Dermis microvascular lymphatic vessel endothelial cell (primary cell): ENCODE measurements at regions not wholly inside any gene's neighbourhood (a gene's known extent, or its start where the extent isn't known, plus 50 kb on each side); places are given as distances from the start of the nearest gene placed in this dataset.
"Not testable (repeated sequence)": the region's sequence is repeated elsewhere in the genome, so short reads cannot be mapped to it uniquely, and the experiment has no call there.

Experiments used
- DNase-seq, 2 donors: peaks; one replicate each; pipeline versions ENCODE4 v3.0.0 to v3.0.0-alpha.2; 2010; ENCODE audit warnings: low read depth in 2 of 2

DNA sequence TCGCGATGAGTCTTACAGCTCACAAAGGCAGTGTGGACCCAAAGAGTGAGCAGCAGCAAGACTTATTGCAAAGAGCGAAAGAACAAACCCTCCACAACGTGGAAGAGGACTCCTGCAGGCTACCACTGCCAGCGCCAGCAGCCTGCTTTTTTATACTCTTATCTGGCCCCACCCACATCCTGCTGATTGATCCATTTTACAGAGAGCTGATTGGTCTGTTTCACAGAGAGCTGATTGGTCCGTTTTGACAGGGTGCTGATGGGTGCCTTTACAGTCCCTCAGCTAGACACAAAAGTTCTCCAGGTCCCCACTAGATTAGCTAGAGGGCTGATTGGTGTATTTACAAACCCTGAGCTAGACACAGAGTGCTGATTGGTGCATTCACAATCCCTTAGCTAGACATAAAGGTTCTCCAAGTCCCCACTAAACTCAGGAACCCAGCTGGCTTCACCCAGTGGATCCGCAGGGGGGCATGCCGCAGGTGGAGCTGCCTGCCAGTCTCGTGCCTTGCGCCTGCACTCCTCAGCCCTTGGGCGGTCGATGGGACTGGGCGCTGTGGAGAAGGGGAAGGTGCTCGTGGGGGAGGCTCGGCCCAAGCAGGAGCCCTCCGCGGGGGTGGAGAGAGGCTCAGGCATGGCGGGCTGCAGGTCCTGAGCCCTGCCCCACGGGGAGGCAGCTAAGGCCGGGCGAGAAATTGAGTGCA lies 75.7 kb downstream of the QDPR start:
- DNase-seq = not testable (repeated sequence)

DNA sequence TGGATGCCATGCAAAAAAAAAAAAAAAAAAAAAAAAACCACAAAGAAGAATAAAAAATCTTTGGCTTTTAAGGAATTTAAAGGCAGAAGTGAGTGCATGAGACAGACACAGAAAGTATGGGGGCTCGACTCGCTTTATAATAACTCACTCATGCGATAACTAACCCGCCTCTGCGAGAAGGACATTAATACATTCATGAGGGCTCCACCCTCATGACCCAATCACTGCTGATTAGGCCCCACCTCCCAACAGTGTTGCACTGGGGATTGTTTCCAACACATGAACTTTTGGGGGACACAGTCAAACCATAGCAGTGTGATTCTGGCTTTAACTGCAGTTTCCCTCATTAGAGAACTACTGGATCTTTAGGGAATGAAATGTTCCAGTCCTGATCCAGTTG lies 78.1 kb downstream of the QDPR start:
- DNase-seq = no peak

DNA sequence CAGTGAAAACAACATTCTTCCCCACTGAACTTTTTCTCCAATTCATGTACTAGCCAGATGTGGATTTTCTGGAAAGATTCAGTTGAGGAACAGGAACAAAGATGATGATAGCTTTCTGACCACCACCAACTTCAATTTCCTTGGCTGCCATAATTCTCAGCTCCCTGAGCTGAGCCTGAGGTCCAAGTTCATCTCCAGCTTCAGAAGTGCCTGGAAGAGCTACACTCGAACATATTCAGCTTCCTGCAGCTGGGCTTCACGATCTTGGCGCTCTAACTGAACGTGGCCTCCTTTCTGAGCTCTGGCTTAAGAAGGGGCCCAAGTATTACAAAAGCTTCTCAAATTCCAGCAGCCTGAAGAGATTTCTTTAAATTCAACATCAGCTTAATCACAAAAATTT lies 83.9 kb downstream of the QDPR start:
- DNase-seq = no peak

DNA sequence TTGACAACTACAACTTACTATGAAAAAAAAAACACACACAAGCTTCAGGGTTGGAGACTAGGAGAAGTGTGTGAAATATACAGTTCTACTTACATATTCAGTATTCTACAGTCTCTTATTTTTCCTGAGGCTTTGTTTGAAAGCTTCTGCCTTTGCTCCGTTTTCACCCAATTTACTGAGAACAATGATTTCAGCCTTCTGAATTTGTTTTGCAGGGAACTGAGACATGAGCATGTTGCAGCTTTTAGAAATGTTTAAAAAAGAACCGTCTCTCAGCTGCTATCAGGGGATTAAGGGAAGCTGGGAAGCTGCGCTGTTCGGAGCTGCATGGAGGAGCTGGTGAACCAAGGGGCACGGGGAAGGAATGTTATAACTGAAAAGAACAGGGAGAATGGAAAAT lies 85.7 kb downstream of the QDPR start:
- DNase-seq = no peak

DNA sequence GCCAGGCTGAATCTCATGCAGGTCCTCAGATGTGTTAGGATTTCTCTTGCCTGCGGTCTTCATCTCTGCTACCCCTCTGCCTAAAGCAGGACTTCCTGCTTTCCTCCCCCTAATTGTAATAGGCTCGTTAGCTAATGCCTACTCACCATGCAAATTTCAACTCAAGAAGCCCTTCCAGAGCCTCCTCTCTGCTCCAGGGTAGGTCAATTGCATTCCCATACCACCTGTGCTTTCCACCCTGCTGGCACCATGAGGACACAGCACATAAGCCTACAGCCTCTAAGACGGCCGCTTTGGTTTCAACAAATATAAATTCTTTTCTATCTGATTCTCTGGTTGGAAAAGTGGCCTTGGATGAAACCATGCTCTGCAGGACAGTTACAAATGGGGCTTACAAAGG lies 93.9 kb downstream of the QDPR start:
- no peak for DNase-seq

DNA sequence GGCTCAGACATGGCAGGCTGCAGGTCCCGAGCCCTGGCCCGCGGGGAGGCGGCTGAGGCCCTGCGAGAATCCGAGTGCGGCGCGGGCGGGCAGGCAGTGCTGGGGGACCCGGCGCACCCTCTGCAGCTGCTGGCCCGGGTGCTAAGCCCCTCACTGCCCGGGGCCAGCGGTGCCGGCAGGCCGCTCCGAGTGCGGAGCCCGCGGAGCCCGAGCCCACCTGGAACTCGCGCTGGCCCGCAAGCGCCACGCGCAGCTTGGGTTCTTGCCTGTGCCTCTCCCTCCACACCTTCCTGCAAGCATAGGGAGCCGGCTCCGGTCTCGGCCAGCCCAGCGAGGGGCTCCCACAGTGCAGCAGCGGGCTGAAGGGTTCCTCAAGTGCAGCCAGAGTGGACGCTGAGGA lies 97.5 kb downstream of the QDPR start:
- DNase-seq = no peak

DNA sequence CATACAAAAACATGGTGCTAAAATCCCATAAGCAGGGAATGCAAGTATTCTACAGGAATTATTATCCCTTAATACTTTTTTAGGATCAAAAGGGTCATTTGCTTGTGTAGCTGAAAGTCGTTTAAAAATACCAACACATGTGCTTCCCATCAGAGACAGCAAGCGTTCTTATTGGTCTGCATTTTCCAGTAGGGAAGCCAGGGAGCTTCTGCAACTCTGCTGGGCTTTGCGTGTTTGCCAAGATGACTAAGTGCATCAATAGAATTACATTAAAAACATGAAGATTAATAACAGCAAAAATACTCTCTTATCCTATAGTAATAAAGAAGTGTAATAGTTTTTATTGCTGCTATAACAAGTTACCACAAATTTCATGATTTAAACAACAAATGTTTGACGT lies 111.2 kb downstream of the QDPR start:
- no peak for DNase-seq

DNA sequence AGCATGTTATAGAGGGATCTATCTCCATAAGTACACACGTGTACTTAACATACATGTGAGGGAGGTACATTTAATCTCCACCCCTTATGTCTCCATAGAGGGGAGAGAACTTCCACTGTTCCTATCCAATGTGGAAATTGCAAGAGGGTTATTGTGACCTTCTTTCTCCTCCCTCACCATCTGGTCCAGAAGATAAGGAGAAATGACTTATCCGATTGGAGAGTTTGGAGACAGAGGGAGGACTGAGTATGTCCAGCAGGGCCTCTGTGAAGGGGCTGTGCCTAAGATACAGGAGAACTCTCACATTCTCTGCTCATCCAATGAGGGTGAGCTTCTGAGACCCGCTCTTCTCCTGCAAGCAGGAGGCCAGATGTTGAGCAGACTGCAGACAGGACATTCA lies 113.1 kb downstream of the QDPR start:
- DNase-seq = no peak

DNA sequence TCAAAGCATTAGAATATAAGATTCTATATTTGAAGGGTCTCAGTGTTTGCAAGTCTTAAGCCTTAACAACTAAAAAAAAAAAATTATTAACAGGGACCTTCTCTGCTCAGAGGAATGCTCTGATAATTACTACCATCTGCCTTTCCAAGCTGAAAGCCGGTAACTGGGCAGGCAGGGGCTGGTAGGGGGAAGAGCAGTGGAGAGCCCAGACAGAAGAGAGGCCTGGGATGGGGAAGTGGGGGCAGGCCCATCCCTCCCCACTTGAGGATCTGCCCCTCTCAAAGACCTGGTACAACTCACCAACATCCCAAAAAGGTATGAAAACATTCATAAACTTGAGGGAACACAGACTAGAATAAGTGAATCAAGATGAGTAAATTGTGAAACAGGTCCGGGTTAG lies 113.9 kb downstream of the QDPR start:
- DNase-seq = no peak

DNA sequence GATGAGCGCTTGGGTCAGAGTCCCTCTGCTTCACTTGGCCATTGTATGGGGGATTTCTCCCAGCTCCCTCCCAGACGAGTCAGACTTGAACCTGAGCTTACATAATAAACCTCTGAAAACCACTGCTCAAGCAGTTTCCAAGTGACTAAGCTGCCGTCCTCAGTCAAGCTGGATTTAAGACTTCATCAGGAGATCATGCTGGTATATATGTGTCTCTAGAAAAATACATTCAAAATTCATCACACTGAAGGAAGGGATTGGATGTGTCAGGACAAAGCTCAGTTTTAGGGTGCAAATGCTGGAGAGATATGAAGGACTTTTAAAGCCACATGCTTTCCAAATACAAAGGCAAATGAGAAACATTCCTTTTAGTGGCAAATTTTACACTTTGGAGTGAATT lies 114.3 kb downstream of the QDPR start:
- no peak for DNase-seq

DNA sequence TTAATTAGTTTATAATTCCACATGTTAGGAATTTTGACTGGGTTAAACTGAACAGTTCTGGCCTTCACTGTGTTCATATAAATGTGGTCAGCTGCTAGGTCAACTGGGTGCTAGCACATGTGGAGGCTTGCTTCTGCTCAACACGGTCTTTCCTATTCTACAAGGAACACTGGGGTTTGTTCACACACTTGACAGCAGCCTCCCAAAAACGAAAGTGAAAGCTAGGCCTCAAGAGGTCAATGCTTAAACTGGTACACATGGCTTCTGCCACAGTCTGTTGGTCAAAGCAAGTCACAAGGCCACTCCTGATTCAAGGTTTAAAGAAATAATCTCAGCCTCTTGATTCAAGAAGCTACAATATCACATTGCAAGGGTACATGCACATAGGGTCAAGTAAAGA lies 126.5 kb downstream of the QDPR start:
- DNase-seq = peak; percentile 5 to 17

DNA sequence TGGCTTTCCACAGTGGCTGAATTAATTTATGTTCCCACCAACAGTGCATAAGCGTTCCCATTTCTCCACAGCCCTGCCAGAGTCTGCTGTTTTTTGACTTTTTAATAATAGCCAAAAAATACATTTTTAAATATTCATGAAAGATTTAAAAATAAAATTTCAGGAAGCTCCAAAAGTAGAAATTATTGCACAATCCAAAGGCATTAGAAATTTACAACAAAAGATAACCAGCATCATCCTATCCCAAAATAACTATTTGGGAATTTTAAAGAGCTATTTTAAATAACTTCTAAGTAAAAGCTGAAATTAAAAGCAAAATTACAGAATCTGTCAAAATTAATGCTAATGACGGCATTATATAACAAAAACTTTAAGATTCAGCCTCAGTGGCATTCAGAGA lies 131.5 kb downstream of the QDPR start:
- no peak for DNase-seq

DNA sequence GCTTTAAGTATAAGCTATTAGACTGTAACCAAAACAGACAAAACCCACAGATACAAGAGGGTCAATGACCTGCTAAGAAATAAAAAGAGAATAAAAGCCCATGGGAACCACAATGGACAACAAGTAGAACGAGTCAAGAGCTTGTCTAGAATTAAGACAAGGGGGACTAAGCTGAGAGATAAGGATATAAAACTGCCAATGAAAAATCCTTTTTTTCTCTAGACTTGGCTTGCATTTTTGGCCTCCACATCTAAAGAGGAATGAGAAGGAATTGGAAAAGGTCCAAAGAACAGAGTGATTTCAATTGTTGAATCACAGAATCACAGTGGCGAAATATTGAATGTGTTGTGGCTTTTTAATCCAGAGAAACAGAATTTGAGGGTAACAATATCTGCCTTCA lies 135.7 kb downstream of the QDPR start:
- no peak for DNase-seq

DNA sequence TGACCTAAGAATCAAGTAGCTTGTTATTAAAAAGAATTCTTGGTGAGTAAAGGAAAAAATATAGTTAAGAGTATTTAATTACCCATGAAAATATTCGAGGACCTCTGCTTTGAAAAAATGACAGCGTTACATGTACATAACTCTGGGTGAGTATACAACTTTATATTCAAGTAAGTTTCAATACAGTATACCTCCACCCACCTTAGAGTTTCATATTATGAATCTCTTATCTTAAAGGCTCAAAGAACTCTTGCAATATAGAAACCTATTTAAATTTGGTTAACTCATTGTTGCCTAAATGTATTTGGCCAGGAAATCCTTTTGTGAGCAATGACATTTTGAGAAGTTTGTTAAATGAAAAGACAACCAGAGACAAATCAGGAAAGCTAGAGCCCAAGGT lies 138.2 kb downstream of the QDPR start:
- DNase-seq = no peak

DNA sequence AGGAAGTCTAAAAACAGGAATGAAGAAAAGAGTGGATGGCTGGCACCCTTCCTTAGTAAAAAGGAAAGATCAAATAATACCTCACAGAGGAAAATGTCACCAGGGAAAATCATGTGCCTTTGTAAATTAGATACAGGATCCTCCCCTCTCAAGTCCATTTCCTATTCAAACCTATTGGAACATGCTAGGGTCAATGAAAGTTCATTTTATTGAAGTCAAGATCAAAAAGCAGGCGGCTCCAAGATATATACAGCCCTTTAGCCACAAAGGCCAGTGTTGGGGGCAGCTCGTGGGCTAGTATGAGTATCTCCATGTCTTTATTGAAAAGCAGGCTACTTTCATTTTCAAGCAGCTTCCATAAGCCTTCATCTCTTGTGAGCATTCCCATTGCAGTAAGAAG lies 141.1 kb downstream of the QDPR start:
- no peak for DNase-seq

DNA sequence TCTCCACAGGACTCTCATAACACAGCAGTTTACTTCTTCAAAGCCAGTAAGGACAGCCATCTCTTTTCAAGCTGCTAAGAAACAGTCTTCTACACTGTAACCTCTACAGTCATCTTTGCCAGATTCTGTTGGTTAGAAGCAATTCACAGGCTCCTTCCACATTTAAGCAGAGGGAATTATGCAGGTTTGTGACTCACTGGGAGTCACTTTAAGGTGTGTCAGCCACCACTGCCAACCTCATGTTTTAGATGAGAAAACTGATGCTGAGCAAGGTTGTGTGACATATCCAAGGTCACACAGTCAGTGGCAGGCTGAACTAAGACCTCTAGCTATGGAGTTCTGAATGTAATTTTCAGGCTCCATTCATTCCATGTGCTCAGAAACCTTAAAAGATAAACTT lies 143.5 kb downstream of the QDPR start:
- no peak for DNase-seq

DNA sequence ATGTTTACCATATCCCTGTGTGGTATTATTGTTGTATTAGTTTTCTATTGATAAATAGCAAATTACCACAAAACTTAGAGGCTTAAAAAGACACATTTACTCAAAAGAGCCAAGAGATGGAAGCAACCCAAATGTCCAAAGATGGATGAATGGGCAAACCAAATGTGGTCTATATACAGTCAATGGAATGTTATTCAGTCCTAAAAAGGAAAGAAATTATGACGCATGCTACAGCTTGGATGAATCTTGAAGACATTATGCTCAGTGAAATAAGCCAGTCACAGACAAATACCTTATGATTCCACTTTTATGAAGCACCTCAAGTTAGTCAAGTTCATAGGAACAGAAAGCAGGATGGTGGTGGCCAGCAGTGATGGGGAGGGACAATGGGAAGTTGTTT lies 144.7 kb downstream of the QDPR start:
- no peak for DNase-seq

DNA sequence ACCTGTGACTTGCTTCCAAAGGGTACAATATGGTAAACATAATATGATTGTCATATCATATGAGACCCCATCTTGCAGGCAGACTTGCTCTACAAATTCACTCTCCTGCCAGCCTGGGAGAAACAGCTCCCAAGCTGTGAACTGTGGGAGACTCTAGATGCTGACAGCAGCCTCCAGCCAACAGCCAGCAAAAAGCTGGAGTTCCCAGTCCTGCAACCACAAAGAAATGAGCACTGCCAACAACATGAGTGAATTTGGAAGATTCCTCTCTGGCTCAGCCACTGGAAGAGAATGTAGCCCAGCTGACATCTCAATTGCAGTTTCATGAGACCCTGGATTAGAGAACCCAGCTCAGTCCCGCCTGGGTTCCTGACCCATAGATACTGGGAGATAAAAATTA lies 145.4 kb downstream of the QDPR start:
- DNase-seq = no peak

DNA sequence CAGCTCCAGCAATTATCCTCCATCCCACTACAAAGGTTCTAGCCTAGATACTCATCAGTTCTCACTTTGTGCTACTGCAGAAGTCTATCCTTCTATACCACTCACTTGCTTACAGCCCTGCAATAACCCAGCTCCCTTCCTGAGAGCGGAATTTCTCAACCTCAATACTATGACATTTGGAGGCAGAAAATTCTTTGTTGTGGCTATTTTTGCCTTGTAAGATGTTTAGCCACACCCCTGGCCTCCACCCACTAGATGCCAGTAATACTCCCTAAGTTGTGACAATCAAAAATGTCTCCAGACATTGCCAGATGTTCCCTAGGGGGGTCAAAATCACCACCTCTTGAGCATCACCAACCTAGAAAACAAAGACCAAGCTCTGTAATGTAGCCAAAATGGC lies 149.5 kb downstream of the QDPR start:
- no peak for DNase-seq

DNA sequence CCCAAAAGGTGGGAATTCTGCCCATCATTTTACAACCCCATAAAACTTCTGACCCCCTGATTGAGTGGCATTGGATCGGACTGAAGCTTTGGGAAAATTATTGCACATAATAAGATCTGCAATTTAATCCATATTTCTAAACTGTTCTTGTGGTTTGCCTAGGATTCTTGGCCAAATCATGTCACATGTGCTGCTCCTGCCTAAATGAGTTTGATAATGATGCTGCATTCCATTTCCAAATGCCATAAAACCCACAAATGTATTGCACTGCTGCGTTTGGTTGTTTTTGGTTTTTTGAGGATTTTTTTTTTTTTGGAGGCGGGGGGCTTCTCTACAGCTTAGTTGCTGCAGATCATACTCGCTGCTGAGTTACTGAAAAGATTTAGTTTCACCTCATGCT lies 153.6 kb downstream of the QDPR start:
- DNase-seq = no peak

DNA sequence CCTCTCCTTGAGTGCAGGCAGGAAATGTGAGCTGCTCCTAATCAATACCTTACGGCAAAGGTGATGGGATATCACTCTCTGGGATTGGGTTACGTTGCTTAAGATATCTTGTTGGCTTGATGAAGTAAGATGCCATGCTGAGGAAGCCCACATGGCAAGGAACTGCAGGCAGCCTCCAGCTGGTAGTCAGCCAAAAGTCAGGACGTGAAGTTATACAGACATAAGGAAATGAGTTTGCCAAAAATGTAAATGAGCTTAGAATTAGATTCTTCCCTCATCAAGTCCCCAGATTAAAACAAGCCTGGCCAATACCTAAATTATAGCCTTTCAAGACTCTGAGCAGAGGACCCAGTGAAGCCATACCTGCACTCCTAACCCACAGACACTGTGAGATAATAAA lies 155.0 kb downstream of the QDPR start:
- no peak for DNase-seq

DNA sequence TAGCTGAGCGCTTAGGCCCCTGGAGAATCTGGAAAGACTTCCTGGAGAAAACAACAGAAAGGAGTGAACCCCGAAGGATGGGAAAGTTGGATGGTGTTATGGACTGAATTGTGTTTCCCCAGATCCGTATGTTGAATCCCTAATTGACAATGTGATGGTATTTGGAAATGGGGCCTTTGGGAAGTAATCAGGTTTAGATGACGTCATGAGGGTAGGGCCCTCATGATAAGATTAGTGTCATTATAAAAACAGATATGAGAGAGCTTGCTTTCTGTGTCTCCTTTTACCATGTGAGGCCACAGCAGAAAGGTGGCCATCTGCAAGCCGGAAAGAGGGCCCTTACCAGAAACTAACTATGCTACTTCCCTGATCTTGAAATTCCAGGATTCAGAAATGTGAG lies 159.5 kb downstream of the QDPR start:
- no peak for DNase-seq

DNA sequence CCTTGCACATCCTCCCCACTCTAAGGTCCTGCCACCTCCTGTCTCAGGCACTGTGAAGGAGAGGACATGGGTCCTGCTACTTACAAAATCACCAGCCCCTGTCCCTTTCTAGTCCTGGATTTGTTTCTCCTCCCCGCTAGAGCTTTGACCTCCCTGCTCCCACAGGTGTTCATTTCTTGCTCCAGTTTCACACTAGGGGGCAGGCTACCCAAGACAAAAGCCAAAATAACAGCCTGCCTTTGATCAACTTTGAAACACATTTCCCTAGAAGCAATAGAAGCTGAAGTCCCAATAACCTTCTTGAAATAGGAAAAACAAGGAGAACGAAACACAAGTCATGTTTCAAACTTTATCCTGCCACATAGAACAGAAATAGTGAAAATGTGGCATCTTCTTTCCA lies 164.4 kb downstream of the QDPR start:
- peak in 1 of 2 donors; percentile 43 for DNase-seq

DNA sequence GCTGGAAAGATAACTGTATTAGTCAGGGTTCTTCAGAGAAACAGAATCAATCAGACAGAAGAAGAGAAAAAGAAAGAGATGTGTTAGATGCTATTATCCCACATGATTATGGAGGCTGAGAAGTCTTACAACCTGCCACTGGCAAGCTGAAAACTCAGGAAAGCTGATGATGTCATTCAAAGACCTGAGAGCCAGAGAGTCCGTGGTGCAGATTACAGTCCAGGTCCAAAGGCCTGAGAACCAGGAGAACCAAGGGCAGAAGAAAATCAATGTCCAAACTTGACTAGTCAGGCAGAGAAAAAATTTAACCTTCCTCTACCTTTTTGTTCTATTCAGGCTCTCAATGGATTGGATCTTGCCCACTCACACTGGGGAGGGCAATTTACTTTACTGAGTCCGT lies 172.5 kb downstream of the QDPR start:
- no peak for DNase-seq
